ENCODE measurements at regions not wholly inside any gene's neighbourhood (a gene's known extent, or its start where the extent isn't known, plus 50 kb on each side); places are given as distances from the start of the nearest gene placed in this dataset.

DNA sequence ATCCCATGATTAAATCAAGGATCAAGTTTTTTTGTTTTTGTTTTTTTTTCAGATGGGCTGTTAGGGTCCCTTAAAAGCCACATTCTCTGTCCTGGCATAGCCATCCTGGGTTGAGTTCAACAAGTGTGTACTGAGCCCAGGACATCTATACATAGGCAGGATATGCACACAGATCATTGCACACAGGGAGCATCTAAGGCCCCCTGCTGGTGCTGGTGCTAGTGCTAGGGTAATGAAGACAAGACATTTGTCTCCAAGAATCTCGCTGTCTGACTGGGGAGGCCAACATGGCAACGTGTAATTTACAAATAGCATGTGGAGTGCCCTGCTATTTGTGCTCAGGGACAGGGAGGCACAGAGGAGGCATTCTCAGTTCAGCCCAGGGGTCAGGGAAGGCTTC, 124.5 kb downstream of the VAPA start:
- TF ChIP-seq, protein P1, sequence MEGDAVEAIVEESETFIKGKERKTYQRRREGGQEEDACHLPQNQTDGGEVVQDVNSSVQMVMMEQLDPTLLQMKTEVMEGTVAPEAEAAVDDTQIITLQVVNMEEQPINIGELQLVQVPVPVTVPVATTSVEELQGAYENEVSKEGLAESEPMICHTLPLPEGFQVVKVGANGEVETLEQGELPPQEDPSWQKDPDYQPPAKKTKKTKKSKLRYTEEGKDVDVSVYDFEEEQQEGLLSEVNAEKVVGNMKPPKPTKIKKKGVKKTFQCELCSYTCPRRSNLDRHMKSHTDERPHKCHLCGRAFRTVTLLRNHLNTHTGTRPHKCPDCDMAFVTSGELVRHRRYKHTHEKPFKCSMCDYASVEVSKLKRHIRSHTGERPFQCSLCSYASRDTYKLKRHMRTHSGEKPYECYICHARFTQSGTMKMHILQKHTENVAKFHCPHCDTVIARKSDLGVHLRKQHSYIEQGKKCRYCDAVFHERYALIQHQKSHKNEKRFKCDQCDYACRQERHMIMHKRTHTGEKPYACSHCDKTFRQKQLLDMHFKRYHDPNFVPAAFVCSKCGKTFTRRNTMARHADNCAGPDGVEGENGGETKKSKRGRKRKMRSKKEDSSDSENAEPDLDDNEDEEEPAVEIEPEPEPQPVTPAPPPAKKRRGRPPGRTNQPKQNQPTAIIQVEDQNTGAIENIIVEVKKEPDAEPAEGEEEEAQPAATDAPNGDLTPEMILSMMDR (IDR thresholded peaks at IDR 0.05) = no peak
- TF ChIP-seq POLR2A (IDR thresholded peaks at IDR 0.05) = no peak
